HG03457 (cell line): ENCODE measurements at regions not wholly inside any gene's neighbourhood (a gene's known extent, or its start where the extent isn't known, plus 50 kb on each side); places are given as distances from the start of the nearest gene placed in this dataset.

Source experiments
- ATAC-seq: cut with Tn5 transposase; IDR thresholded peaks from one replicate; pipeline ENCODE4 v1.9.1; 2021; ENCODE audit warnings: moderate number of reproducible peaks; ENCODE audit not compliant: unreplicated experiment

DNA sequence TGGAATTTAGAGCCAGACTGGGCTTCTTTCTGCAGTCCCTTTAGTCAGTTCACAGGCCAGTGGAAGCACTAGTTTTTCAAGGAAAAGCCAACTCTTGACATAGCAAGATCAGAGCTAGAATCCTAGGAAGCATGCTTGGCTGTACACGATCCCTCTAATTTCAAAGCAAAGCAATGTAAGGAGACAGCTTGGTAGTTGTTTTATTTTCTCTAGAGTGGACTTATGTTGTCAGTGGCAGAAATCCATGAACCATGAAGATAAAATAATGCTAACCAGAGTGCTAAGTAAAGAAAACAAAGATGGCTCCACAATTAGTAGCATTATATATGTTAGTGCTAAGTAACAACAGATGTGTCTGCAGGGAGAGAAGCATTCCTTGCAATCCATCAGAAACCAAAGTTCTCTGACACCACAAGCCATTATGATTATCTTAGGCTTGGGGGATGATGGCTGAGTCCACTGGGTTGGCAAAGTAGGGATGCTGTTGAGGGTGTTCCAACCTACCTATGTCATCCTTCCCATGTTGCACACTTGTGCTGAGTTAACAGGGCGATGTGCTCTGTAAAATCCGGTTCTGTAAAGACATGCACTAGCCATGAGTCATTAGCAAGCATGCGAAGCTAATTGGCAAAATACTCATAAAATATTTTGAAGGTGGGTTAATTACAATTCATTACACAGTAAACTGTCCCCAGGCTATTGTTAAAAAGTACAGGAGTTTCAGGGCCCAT is 115.2 kb downstream of the BMP2 start:
- ATAC-seq: no peak

GRCh38 chr20:6884114-6884513 is 116.6 kb downstream of the BMP2 start:
- no peak for ATAC-seq

- no peak for ATAC-seq
Measured at GRCh38 chr20:6886065-6886729, 118.7 kb downstream of the BMP2 start.

DNA sequence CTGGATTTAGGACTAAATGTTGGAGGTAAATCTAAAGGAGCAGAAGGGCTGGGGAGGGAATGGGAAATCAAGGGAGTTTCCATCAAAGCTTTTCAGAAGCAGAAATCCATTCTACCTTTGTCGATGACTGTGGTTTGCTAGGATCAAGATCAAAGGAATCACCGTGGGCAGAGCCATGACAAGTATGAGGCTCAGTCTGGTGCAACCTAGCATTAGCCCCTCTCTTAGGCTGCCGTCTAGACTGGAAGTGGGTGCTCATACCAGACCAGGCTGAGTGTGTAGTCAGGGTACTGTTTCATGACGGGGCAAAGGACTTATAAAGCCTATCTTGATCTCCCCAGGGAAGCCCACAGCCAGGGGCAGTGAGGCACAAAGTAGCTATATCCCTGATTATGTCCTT is 120.5 kb downstream of the BMP2 start:
- ATAC-seq: no peak

GRCh38 chr20:6888736-6889395 is 121.4 kb downstream of the BMP2 start:
- no peak for ATAC-seq

- no peak for ATAC-seq
Measured at GRCh38 chr20:6892724-6893123, 125.2 kb downstream of the BMP2 start.

DNA sequence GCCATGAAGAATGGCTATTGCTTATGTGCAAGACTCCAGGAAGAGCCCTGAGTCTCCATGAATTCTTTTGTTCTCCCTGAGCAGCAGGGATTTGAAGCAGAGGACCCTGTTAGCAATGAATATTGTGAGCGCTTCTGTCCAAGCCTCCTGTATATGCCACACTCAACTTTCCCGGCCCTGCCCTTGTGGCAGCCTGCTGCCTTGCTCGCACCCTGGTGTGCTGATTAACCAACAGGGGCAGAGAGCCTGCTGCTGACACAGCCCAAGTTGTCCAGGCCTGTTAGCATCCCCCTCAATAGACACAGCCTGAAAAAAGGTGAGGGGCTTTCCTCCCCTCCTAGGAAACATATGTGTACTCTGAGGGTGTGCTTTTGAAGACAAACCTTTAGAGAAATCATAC is 131.4 kb downstream of the BMP2 start:
- ATAC-seq: no peak

DNA sequence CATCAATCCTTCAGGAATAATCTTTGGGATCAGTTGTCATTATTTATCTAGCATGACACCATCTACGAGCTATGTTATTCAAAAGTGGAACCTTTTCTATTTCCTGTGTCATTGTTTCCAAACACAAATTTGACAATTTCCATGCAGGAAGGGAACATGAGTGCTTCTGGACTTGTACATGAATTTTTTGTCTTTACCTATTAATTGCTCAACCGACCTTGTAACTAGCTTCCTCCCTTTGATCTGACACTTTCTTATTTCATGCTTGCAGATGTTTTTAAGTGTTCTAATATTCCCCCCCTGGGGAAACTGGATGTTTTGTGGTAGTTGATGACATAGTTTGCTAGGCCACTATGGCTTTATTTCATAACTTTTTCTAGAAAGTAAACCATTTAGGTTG is 139.4 kb downstream of the BMP2 start:
- no peak for ATAC-seq

- ATAC-seq: no peak
Measured at GRCh38 chr20:6908673-6909072, 141.2 kb downstream of the BMP2 start.

DNA sequence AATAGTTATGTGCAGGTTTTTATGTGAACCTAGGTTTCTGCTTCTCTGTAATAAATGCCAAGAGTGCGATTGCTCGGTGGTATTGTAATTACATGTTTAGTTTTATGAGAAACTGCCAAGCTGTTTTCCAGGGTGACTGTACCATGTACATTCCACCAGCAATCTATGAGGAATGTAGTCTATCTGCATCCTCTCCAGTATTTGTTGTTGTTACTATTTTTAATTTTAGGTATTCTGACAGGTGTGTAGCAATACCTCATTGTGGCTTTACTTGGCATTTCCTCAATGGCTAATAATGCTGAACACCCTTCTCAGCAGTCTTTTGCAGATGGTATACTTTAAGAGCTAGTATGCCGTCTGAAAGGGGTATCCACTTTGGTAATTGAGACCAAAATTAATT is 142.1 kb downstream of the BMP2 start:
- ATAC-seq: no peak

DNA sequence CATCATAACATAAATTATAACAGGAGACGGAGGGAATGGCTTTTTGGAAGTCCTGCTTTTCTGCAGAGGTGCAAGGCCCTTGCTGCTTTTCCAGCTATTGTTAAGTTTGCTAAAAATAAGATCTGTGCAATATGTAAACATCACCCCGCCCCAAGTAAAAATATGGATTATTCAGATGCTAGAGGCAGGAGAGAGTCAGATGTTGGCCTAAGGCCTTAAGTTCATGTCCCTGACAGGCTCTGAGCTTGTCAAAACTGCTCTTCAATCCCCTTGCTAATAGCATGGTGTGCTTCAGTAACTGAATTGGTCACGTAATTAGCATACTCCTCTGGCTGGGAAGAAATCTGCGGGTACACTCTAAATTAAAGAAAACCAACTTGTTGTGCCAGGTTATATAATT is 147.5 kb downstream of the BMP2 start:
- no peak for ATAC-seq

DNA sequence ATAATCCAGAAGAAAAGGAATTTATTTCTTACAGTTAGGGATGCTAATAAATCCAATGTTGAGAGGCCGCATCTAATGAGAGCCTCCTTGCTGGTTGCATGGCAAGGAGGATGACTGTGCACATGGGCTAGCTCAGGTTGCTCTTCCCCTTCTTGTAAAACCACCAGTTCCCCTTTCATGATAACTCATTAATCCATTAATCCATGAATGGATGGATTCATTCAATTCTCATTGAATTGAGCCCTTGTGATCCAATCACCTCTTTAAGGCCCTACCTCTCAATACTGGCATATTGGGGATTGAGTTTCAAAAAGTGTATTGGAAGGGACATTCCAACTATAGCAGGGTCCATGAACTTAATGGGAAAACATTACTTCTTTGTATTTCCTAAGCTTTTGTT is 149.5 kb downstream of the BMP2 start:
- no peak for ATAC-seq

- ATAC-seq: no peak
Measured at GRCh38 chr20:6919792-6920468, 152.4 kb downstream of the BMP2 start.

DNA sequence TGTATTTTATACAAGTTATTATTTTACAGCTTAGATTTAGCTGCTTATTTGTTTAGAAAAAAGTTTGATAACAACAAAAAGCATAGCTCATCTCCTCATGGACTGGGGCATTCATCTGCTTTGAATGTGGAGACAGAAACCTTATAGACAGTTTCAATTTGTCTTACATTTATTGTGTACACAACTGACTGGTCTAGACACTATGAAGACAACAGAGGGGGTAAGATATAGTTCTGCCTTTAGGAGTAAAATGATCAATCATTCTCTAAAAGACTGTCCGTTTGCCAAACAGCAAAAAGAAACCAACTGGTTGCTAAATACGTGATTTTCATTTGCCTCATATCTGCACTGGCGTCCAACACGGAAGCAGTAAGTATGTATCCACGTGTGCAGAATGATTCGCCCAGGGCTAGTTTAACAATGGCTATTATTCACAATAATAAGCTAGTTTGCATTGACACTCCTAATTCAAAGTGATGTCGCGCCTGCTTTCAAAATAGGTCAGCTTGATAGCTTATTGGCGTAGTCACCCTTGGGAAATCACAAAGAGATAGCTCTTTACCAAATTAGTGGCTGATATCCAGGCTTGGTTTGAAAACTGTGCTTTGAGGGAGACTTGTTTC is 153.6 kb downstream of the BMP2 start:
- no peak for ATAC-seq

- no peak for ATAC-seq
Measured at GRCh38 chr20:6921717-6922386, 154.4 kb downstream of the BMP2 start.

GRCh38 chr20:6924681-6925080 is 157.2 kb downstream of the BMP2 start:
- ATAC-seq: no peak

DNA sequence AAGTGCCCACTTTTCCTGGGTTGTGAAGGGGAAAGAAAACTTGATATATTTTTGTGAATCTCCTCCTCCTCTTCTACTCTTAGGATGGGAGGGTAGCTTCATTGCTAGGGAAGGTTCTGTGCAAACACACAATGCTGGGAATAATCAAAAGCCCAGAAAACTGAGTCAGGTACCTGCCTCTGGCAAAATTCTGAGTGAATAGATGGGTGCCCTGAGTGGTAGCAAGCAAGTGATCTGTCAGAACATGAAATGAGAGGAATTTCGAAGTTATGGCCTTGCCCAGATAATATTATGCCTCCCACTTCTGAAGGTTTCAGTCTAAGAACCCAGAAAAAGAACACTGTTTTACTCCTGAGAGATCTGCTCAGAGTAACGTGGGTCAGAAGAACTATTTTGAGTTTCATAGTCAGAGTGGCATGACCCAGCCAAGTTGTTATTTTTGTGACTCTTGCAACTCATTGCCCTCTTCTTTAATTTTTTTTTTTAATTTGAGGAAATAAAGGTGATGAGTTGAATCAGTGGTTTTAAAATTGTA is 158.3 kb downstream of the BMP2 start:
- ATAC-seq: no peak

- no peak for ATAC-seq
Measured at GRCh38 chr20:6940048-6940447, 172.6 kb downstream of the BMP2 start.

DNA sequence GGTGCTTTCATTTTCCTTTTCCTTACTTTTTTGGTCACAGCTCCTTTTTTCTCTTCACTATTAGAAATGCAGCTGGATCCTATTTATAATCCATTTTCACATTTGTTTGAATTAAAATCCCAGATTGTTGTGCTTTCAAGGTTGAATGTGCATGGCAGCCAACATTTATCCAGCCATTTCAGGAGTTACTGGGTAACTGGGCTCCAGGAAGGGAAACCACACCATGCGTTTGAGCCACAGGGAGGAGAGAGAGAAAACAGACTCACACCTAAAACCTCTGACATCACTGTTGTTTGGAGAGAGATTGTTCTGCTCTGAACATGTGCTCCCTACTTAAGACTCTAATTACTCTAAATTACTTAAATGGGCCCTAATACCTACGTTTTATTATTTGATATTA is 173.4 kb downstream of the BMP2 start:
- no peak for ATAC-seq

- no peak for ATAC-seq
Measured at GRCh38 chr20:6941571-6941970, 174.1 kb downstream of the BMP2 start.
